Activated naive CD4-positive, alpha-beta T cell treated with anti-CD3 and anti-CD28 coated beads for 36 hours (primary cell): ENCODE measurements at regions not wholly inside any gene's neighbourhood (a gene's known extent, or its start where the extent isn't known, plus 50 kb on each side); places are given as distances from the start of the nearest gene placed in this dataset.
"Not testable (repeated sequence)": the region's sequence is repeated elsewhere in the genome, so short reads cannot be mapped to it uniquely, and the experiment has no call there.

Source experiments
- CTCF ChIA-PET: fragments of 350-600 bp; sonication (Branson Sonifier 250); formaldehyde crosslinking; loops from one replicate; lab custom pipeline; 2021; ENCODE audit warnings: antibody characterized with exemption; lab: Charles Lee
- DNase-seq: peaks from one replicate; pipeline ENCODE4 v3.0.0-alpha.2; 2020
- H3K27ac Mint-ChIP-seq: one replicate; pipeline ENCODE4 v1.8.0; 2021; ENCODE audit warnings: mild to moderate bottlenecking, mixed read lengths
- H3K27me3 Mint-ChIP-seq: one replicate; pipeline ENCODE4 v1.8.0; 2021; ENCODE audit warnings: low read depth, mixed read lengths
- H3K36me3 Mint-ChIP-seq: one replicate; pipeline ENCODE4 v1.8.0; 2021; ENCODE audit warnings: low read depth, mixed read lengths
- H3K4me1 Mint-ChIP-seq: one replicate; pipeline ENCODE4 v1.8.0; 2021; ENCODE audit warnings: low read depth, mixed read lengths
- H3K4me3 Mint-ChIP-seq: one replicate; pipeline ENCODE4 v1.8.0; 2021; ENCODE audit warnings: mild to moderate bottlenecking, moderate library complexity, mixed read lengths
- H3K9me3 Mint-ChIP-seq: one replicate; pipeline ENCODE4 v1.8.0; 2021; ENCODE audit warnings: mixed read lengths
- intact Hi-C: fragments of 100-400 bp; cut with micrococcal nuclease; formaldehyde crosslinking; loops from one replicate; pipeline ENCODE4 v1.15.1; 2023

- intact Hi-C loops, result loop anchor here (1.0 kb wide), 1 partner anchor 11 kb away; no protein-coding TSS in a partner anchor
- Mint-ChIP-seq H3K4me3 (peak overlapping the region; percentile 69), H3K27ac (peak overlapping the region; percentile 14), H3K4me1 (peaks cover 33% of the 10 kb centered on the region)
- H3K36me3 Mint-ChIP-seq, CTCF ChIA-PET, H3K9me3 Mint-ChIP-seq, H3K27me3 Mint-ChIP-seq: not testable (repeated sequence)
- peak; percentile 65 for DNase-seq
Measured at GRCh38 chr6:134632982-134633940, 315.3 kb upstream of the SGK1 start.

GRCh38 chr6:134632024-134632423, 314.1 kb upstream of the SGK1 start:
- H3K4me3 Mint-ChIP-seq, result no peak overlapping the region
- H3K36me3 Mint-ChIP-seq, result no peaks in the 10 kb centered on the region

GRCh38 chr6:134631398-134631924, 313.5 kb upstream of the SGK1 start:
- CTCF ChIA-PET, result interaction anchor here (1.7 kb wide), 1 partner anchor 9 kb away, joined by 7 read pairs; no protein-coding TSS in a partner anchor
- Mint-ChIP-seq H3K27me3 (no peaks in the 10 kb centered on the region), H3K4me3 (no peak overlapping the region), H3K27ac (no peak overlapping the region), H3K4me1 (peaks cover 20% of the 10 kb centered on the region), H3K9me3 (no peaks in the 10 kb centered on the region), H3K36me3 (no peaks in the 10 kb centered on the region)
- intact Hi-C loops, result no loop called here
- no peak for DNase-seq

More at GRCh38 chr6:134632024-134632423, 314.1 kb upstream of the SGK1 start:
- CTCF ChIA-PET, result interaction anchor here (0.5 to 1.7 kb wide), 2 partner anchors 9 to 511 kb away, joined by 3 to 7 read pairs; no protein-coding TSS in a partner anchor
- Mint-ChIP-seq H3K4me1 (peaks cover 22% of the 10 kb centered on the region), H3K27me3 (no peaks in the 10 kb centered on the region), H3K9me3 (no peaks in the 10 kb centered on the region), H3K27ac (no peak overlapping the region)
- intact Hi-C loops, result loop anchor here (1.0 kb wide), 1 partner anchor 10 kb away; no protein-coding TSS in a partner anchor
- no peak for DNase-seq

- H3K36me3 Mint-ChIP-seq, result no peaks in the 10 kb centered on the region
- intact Hi-C loops, result no loop called here
- no peaks in the 10 kb centered on the region for H3K9me3 Mint-ChIP-seq
- H3K4me3 Mint-ChIP-seq, result no peak overlapping the region
- H3K27ac Mint-ChIP-seq, result no peak overlapping the region
- CTCF ChIA-PET, result no interaction called here
- DNase-seq, result no peak
- peaks cover 12% of the 10 kb centered on the region for H3K4me1 Mint-ChIP-seq
- H3K27me3 Mint-ChIP-seq, result no peaks in the 10 kb centered on the region
Measured at GRCh38 chr6:134630508-134631121, 312.7 kb upstream of the SGK1 start.

- no peak for DNase-seq
- Mint-ChIP-seq H3K27ac (no peak overlapping the region), H3K9me3 (no peaks in the 10 kb centered on the region), H3K4me3 (no peak overlapping the region), H3K36me3 (no peaks in the 10 kb centered on the region), H3K4me1 (peaks cover 10% of the 10 kb centered on the region), H3K27me3 (no peaks in the 10 kb centered on the region)
- intact Hi-C loops, result no loop called here
- CTCF ChIA-PET, result interaction anchor here (0.8 to 2.7 kb wide), 3 partner anchors 10 to 471 kb away, joined by 4 to 16 read pairs (median 4); no protein-coding TSS in a partner anchor
Measured at GRCh38 chr6:134628154-134628553, 310.2 kb upstream of the SGK1 start.

GRCh38 chr6:134627707-134628106, 309.8 kb upstream of the SGK1 start:
- Mint-ChIP-seq H3K27ac (no peak overlapping the region), H3K9me3 (no peaks in the 10 kb centered on the region), H3K4me3 (no peak overlapping the region), H3K4me1 (peaks cover 7% of the 10 kb centered on the region), H3K36me3 (no peaks in the 10 kb centered on the region), H3K27me3 (no peaks in the 10 kb centered on the region)
- CTCF ChIA-PET, result interaction anchor here (0.8 to 2.7 kb wide), 3 partner anchors 11 to 471 kb away, joined by 4 to 16 read pairs (median 4); no protein-coding TSS in a partner anchor
- intact Hi-C loops, result no loop called here
- no peak for DNase-seq

GRCh38 chr6:134626589-134626988, 308.7 kb upstream of the SGK1 start:
- Mint-ChIP-seq H3K9me3 (no peaks in the 10 kb centered on the region), H3K27ac (no peak overlapping the region), H3K4me1 (peaks cover 12% of the 10 kb centered on the region), H3K27me3 (no peaks in the 10 kb centered on the region), H3K4me3 (no peak overlapping the region), H3K36me3 (no peaks in the 10 kb centered on the region)
- CTCF ChIA-PET, result interaction anchor here (2.7 kb wide), 1 partner anchor 14 kb away, joined by 16 read pairs; no protein-coding TSS in a partner anchor
- no peak for DNase-seq
- intact Hi-C loops, result no loop called here

- H3K36me3 Mint-ChIP-seq, result no peaks in the 10 kb centered on the region
- no peak for DNase-seq
- no peak overlapping the region for H3K4me3 Mint-ChIP-seq
- intact Hi-C loops, result no loop called here
- H3K4me1 Mint-ChIP-seq, result peaks cover 12% of the 10 kb centered on the region
- no peak overlapping the region for H3K27ac Mint-ChIP-seq
- CTCF ChIA-PET, result interaction anchor here (2.7 kb wide), 1 partner anchor 15 kb away, joined by 16 read pairs; no protein-coding TSS in a partner anchor
- no peaks in the 10 kb centered on the region for H3K27me3 Mint-ChIP-seq
- no peaks in the 10 kb centered on the region for H3K9me3 Mint-ChIP-seq
Measured at GRCh38 chr6:134626086-134626485, 308.2 kb upstream of the SGK1 start.

GRCh38 chr6:134624781-134625180, 306.9 kb upstream of the SGK1 start:
- no peaks in the 10 kb centered on the region for H3K27me3 Mint-ChIP-seq
- no peaks in the 10 kb centered on the region for H3K9me3 Mint-ChIP-seq
- no peak overlapping the region for H3K27ac Mint-ChIP-seq
- peaks cover 12% of the 10 kb centered on the region for H3K4me1 Mint-ChIP-seq
- DNase-seq, result no peak
- H3K36me3 Mint-ChIP-seq, result no peaks in the 10 kb centered on the region
- CTCF ChIA-PET, result interaction anchor here (1.2 to 1.9 kb wide), 2 partner anchors 16 to 258 kb away, joined by 4 to 9 read pairs; no protein-coding TSS in a partner anchor
- no peak overlapping the region for H3K4me3 Mint-ChIP-seq
- intact Hi-C loops, result no loop called here

GRCh38 chr6:134623401-134623800, 305.5 kb upstream of the SGK1 start:
- H3K27ac Mint-ChIP-seq, result no peak overlapping the region
- no peaks in the 10 kb centered on the region for H3K9me3 Mint-ChIP-seq
- no peaks in the 10 kb centered on the region for H3K27me3 Mint-ChIP-seq
- no peaks in the 10 kb centered on the region for H3K36me3 Mint-ChIP-seq
- intact Hi-C loops, result no loop called here
- no peak overlapping the region for H3K4me3 Mint-ChIP-seq
- no peak for DNase-seq
- peaks cover 12% of the 10 kb centered on the region for H3K4me1 Mint-ChIP-seq
- CTCF ChIA-PET, result interaction anchor here (0.7 to 1.9 kb wide), 4 partner anchors 9 to 444 kb away, joined by 3 to 9 read pairs (median 6); no protein-coding TSS in a partner anchor

GRCh38 chr6:134622382-134623173, 304.7 kb upstream of the SGK1 start:
- Mint-ChIP-seq H3K27ac (no peak overlapping the region), H3K27me3 (no peaks in the 10 kb centered on the region), H3K4me3 (no peak overlapping the region), H3K9me3 (no peaks in the 10 kb centered on the region), H3K4me1 (peaks cover 12% of the 10 kb centered on the region), H3K36me3 (no peaks in the 10 kb centered on the region)
- DNase-seq, result no peak
- intact Hi-C loops, result loop anchor here (1.0 kb wide), 1 partner anchor 10 kb away; no protein-coding TSS in a partner anchor
- CTCF ChIA-PET, result interaction anchor here (0.7 to 1.9 kb wide), 5 partner anchors 8 to 443 kb away, joined by 3 to 9 read pairs (median 4); no protein-coding TSS in a partner anchor
